ENCODE measurements at regions not wholly inside any gene's neighbourhood (a gene's known extent, or its start where the extent isn't known, plus 50 kb on each side); places are given as distances from the start of the nearest gene placed in this dataset.

- no peak for TF ChIP-seq CTCF (conservative IDR thresholded peaks at IDR 0.05; ENCODE audit: low read length)
- TF ChIP-seq EZH2phosphoT487 (IDR thresholded peaks at IDR 0.05; ENCODE audit: borderline replicate concordance, low read depth, low read length): no peak
These were observed 279.2 kb upstream of the PRR20A start for GRCh38 chr13:56861476-56861875.
